ENCODE measurements at regions not wholly inside any gene's neighbourhood (a gene's known extent, or its start where the extent isn't known, plus 50 kb on each side); places are given as distances from the start of the nearest gene placed in this dataset.

- no peak overlapping the region for H3K4me3 ChIP-seq
- H3K27me3 ChIP-seq (ENCODE audit: insufficient read depth in 3 of 3, low read length in 2 of 3): peaks cover 0 to 4% (median 0%) of the 10 kb centered on the region in 3 donors
- no peaks in the 10 kb centered on the region for H3K36me3 ChIP-seq (ENCODE audit: insufficient read depth in 1 of 2, low read depth in 1 of 2)
- H3K27ac ChIP-seq: no peak overlapping the region
- no peak for TF ChIP-seq CTCF (IDR thresholded peaks at IDR 0.05)
- H3K4me1 ChIP-seq: no peaks in the 10 kb centered on the region
- no peak for DNase-seq
- WGBS, 3 donors: 51 to 54% (median 52%) methylated on average over 6 of the region's 6 CpGs
- ATAC-seq: no peak
- H3K9me3 ChIP-seq: no peaks in the 10 kb centered on the region
- intact Hi-C loops (cut with DNase I): no loop called here
Measured at GRCh38 chr5:159412284-159413046, 82.2 kb upstream of the IL12B start.

- no peak for DNase-seq
- no peak overlapping the region for H3K27ac ChIP-seq
- WGBS, 3 donors: 87 to 94% (median 89%) methylated on average over 2 of the region's 2 CpGs
- TF ChIP-seq CTCF (IDR thresholded peaks at IDR 0.05): no peak
- H3K9me3 ChIP-seq: no peaks in the 10 kb centered on the region
- H3K27me3 ChIP-seq (ENCODE audit: insufficient read depth in 3 of 3, low read length in 2 of 3): peaks cover 0 to 4% (median 0%) of the 10 kb centered on the region in 3 donors
- ATAC-seq: no peak
- no peaks in the 10 kb centered on the region for H3K4me1 ChIP-seq
- no peak overlapping the region for H3K4me3 ChIP-seq
- H3K36me3 ChIP-seq (ENCODE audit: insufficient read depth in 1 of 2, low read depth in 1 of 2): no peaks in the 10 kb centered on the region
- intact Hi-C loops (cut with DNase I): no loop called here
Measured at GRCh38 chr5:159414021-159414420, 83.7 kb upstream of the IL12B start.

GRCh38 chr5:159415301-159415937 lies 85.1 kb upstream of the IL12B start:
- H3K27me3 ChIP-seq (ENCODE audit: insufficient read depth in 3 of 3, low read length in 2 of 3): peaks cover 0 to 4% (median 0%) of the 10 kb centered on the region in 3 donors
- no peak for DNase-seq
- intact Hi-C loops (cut with DNase I): no loop called here
- no peak overlapping the region for H3K4me3 ChIP-seq
- no peaks in the 10 kb centered on the region for H3K4me1 ChIP-seq
- H3K27ac ChIP-seq: no peak overlapping the region
- 57 to 67% (median 62%) methylated on average over 11 of the region's 11 CpGs for WGBS, 3 donors
- ATAC-seq: no peak
- TF ChIP-seq CTCF (IDR thresholded peaks at IDR 0.05): no peak
- H3K9me3 ChIP-seq: no peaks in the 10 kb centered on the region
- no peaks in the 10 kb centered on the region for H3K36me3 ChIP-seq (ENCODE audit: insufficient read depth in 1 of 2, low read depth in 1 of 2)

- 88 to 89% (median 88%) methylated on average over 6 of the region's 6 CpGs for WGBS, 3 donors
- Histone ChIP-seq H3K4me1 (no peaks in the 10 kb centered on the region), H3K27me3 (ENCODE audit: insufficient read depth in 3 of 3, low read length in 2 of 3) (peaks cover 0 to 4% (median 0%) of the 10 kb centered on the region in 3 donors), H3K4me3 (no peak overlapping the region), H3K9me3 (no peaks in the 10 kb centered on the region), H3K36me3 (ENCODE audit: insufficient read depth in 1 of 2, low read depth in 1 of 2) (no peaks in the 10 kb centered on the region), H3K27ac (no peak overlapping the region)
- ATAC-seq: no peak
- no peak for TF ChIP-seq CTCF (IDR thresholded peaks at IDR 0.05)
- intact Hi-C loops (cut with DNase I): no loop called here
- DNase-seq: no peak
Measured at GRCh38 chr5:159416438-159416837, 86.2 kb upstream of the IL12B start.
